ENCODE measurements at regions not wholly inside any gene's neighbourhood (a gene's known extent, or its start where the extent isn't known, plus 50 kb on each side); places are given as distances from the start of the nearest gene placed in this dataset.

- dilution Hi-C loops (cut with MboI; ENCODE audit: extremely low pct_ligation_motif_present, low sequenced_read_pairs): no loop called here
Measured at GRCh38 chr2:42844901-42845821, 52.8 kb upstream of the HAAO start.

GRCh38 chr2:42844366-42844765 is 52.0 kb upstream of the HAAO start:
- Histone ChIP-seq H3K27ac (ENCODE audit: control insufficient read depth, insufficient read depth, low read length) (no peak overlapping the region), H4K20me1 (ENCODE audit: control insufficient read depth, extremely low read depth, insufficient read depth, low read length) (peaks cover 2% of the 10 kb centered on the region), H3K4me2 (ENCODE audit: control insufficient read depth, extremely low read depth, insufficient read depth, low read depth, low read length) (no peak overlapping the region), H3K9ac (ENCODE audit: control insufficient read depth, extremely low read depth, insufficient read depth, low read length) (no peak overlapping the region), H3K9me3 (ENCODE audit: control insufficient read depth, low read depth, low read length) (no peaks in the 10 kb centered on the region), H3K79me2 (ENCODE audit: control insufficient read depth, insufficient read depth, low read length) (no peaks in the 10 kb centered on the region), H2AFZ (ENCODE audit: control insufficient read depth, low read length) (no peak overlapping the region), H3K9me1 (ENCODE audit: control insufficient read depth, extremely low read depth, insufficient read depth, low read length) (no peaks in the 10 kb centered on the region), H3K27me3 (ENCODE audit: control insufficient read depth, extremely low read depth, insufficient read depth, low read length) (no peaks in the 10 kb centered on the region), H3K36me3 (ENCODE audit: control insufficient read depth in 2 of 2, extremely low read depth in 1 of 2, insufficient read depth in 2 of 2, low read length in 2 of 2) (no peaks in the 10 kb centered on the region), H3K4me3 (ENCODE audit: control insufficient read depth in 2 of 3, extremely low read depth in 1 of 3, insufficient read depth in 2 of 3, low read depth in 1 of 3, low read length in 3 of 3) (no peak overlapping the region), H3K4me1 (ENCODE audit: control insufficient read depth, extremely low read depth, insufficient read depth, low read length) (peaks cover 14% of the 10 kb centered on the region)
- dilution Hi-C loops (cut with MboI; ENCODE audit: extremely low pct_ligation_motif_present, low sequenced_read_pairs): no loop called here
- FAIRE-seq: no peak
- no peak for DNase-seq (ENCODE audit: low read depth, low spot score)
- no peak for TF ChIP-seq EZH2 (IDR thresholded peaks at IDR 0.05; ENCODE audit: low read length)
- TF ChIP-seq CTCF (optimal IDR thresholded peaks at IDR 0.05 in 1 of 3, IDR thresholded peaks at IDR 0.05 in 1 of 3, conservative IDR thresholded peaks at IDR 0.05 in 1 of 3; ENCODE audit: extremely low read depth in 1 of 3, insufficient read depth in 2 of 3, low read length in 3 of 3): no peak

More at GRCh38 chr2:42844901-42845821, 52.8 kb upstream of the HAAO start:
- no peaks in the 10 kb centered on the region for H3K36me3 ChIP-seq (ENCODE audit: control insufficient read depth in 2 of 2, extremely low read depth in 1 of 2, insufficient read depth in 2 of 2, low read length in 2 of 2)
- no peaks in the 10 kb centered on the region for H3K9me3 ChIP-seq (ENCODE audit: control insufficient read depth, low read depth, low read length)
- H4K20me1 ChIP-seq (ENCODE audit: control insufficient read depth, extremely low read depth, insufficient read depth, low read length): peaks cover 2% of the 10 kb centered on the region
- TF ChIP-seq CTCF (optimal IDR thresholded peaks at IDR 0.05 in 1 of 3, IDR thresholded peaks at IDR 0.05 in 1 of 3, conservative IDR thresholded peaks at IDR 0.05 in 1 of 3; ENCODE audit: extremely low read depth in 1 of 3, insufficient read depth in 2 of 3, low read length in 3 of 3): no peak
- no peak for TF ChIP-seq EZH2 (IDR thresholded peaks at IDR 0.05; ENCODE audit: low read length)
- peak overlapping the region; percentile 13 for H3K9ac ChIP-seq (ENCODE audit: control insufficient read depth, extremely low read depth, insufficient read depth, low read length)
- H3K27ac ChIP-seq (ENCODE audit: control insufficient read depth, insufficient read depth, low read length): no peak overlapping the region
- FAIRE-seq: peak; percentile 62
- no peaks in the 10 kb centered on the region for H3K79me2 ChIP-seq (ENCODE audit: control insufficient read depth, insufficient read depth, low read length)
- H2AFZ ChIP-seq (ENCODE audit: control insufficient read depth, low read length): peak overlapping the region; percentile 65
- no peak for DNase-seq (ENCODE audit: low read depth, low spot score)
- H3K4me3 ChIP-seq (ENCODE audit: control insufficient read depth in 2 of 3, extremely low read depth in 1 of 3, insufficient read depth in 2 of 3, low read depth in 1 of 3, low read length in 3 of 3): no peak overlapping the region
- no peaks in the 10 kb centered on the region for H3K27me3 ChIP-seq (ENCODE audit: control insufficient read depth, extremely low read depth, insufficient read depth, low read length)
- peaks cover 14% of the 10 kb centered on the region for H3K4me1 ChIP-seq (ENCODE audit: control insufficient read depth, extremely low read depth, insufficient read depth, low read length)
- peak overlapping the region; percentile 23 for H3K4me2 ChIP-seq (ENCODE audit: control insufficient read depth, extremely low read depth, insufficient read depth, low read depth, low read length)
- H3K9me1 ChIP-seq (ENCODE audit: control insufficient read depth, extremely low read depth, insufficient read depth, low read length): no peaks in the 10 kb centered on the region

Data from keratinocyte (primary cell).